A549 (cell line): ENCODE measurements at regions not wholly inside any gene's neighbourhood (a gene's known extent, or its start where the extent isn't known, plus 50 kb on each side); places are given as distances from the start of the nearest gene placed in this dataset.
A peak's percentile ranks its signal among the peaks of the same experiment; 100 is the strongest.

Experiments used
- ATAC-seq, 2 experiments: fragments of 200-7000 bp in 1 of 2; fragments of >200 bp in 1 of 2; cut with Nextera tagmentation in 1 of 2; cut with Tn5 transposase in 1 of 2; 3 replicates each; pipeline versions ENCODE4 v1.8.0 to v1.9.1; 2018 to 2020; ENCODE audit warnings: mild to moderate bottlenecking in 1 of 2, moderate library complexity in 1 of 2
- CTCF ChIA-PET: fragments of 300-600 bp; sonication (Branson Sonifier 250); formaldehyde crosslinking; extraction: SDS; loops from one replicate; lab custom pipeline; 2021; ENCODE audit warnings: antibody characterized with exemption, inconsistent platforms; lab: Yijun Ruan, JAX
- POLR2A ChIA-PET: fragments of 350-600 bp; formaldehyde crosslinking; extraction: SDS; loops from one replicate; lab custom pipeline; 2021; ENCODE audit warnings: antibody characterized with exemption, inconsistent platforms; lab: Yijun Ruan, JAX
- DNase-seq, 2 experiments: peaks; one replicate each; pipeline versions ENCODE4 v3.0.0 to v3.0.0-alpha.2; 2011 to 2016; ENCODE audit warnings: low read depth in 1 of 2, low spot score in 1 of 2
- FAIRE-seq: peaks from 2 replicates; lab custom pipeline; 2011; peaks lifted over from hg19 to GRCh38; lab: Jason Lieb, UNC
- H3K27ac ChIP-seq, 2 experiments: fragments of >200 bp; sonication (Bioruptor Twin); formaldehyde crosslinking; 3 replicates each; pipeline ENCODE4 v1.5.1; 2016 to 2017
- H3K4me1 ChIP-seq: fragments of >200 bp; sonication (Bioruptor Twin); formaldehyde crosslinking; 3 replicates; pipeline ENCODE4 v1.6.1; 2016
- H3K4me2 ChIP-seq: fragments of >200 bp; sonication (Bioruptor Twin); formaldehyde crosslinking; 3 replicates; pipeline ENCODE4 v1.6.1; 2016
- H3K4me3 ChIP-seq: fragments of >200 bp; sonication (Bioruptor Twin); formaldehyde crosslinking; 3 replicates; pipeline ENCODE4 v1.5.1; 2016
- H3K9me3 ChIP-seq: fragments of >200 bp; sonication (Bioruptor Twin); formaldehyde crosslinking; 3 replicates; pipeline ENCODE4 v1.6.1; 2016
- BHLHE40 ChIP-seq: IDR thresholded peaks from 2 replicates; pipeline ENCODE4 v1.6.1; 2012; ENCODE audit warnings: low read depth, low read length, inconsistent platforms
- CBX8 ChIP-seq: fragments of 200-600 bp; sonication (generic); IDR thresholded peaks from 2 replicates; pipeline ENCODE4 v1.6.1; 2016
- CHD4 ChIP-seq: fragments of 200-600 bp; sonication (generic); IDR thresholded peaks from 2 replicates; pipeline ENCODE4 v1.6.1; 2016; ENCODE audit warnings: antibody characterized with exemption, mild to moderate bottlenecking, borderline replicate concordance
- EHMT2 ChIP-seq: fragments of 200-600 bp; sonication (generic); IDR thresholded peaks from 2 replicates; pipeline ENCODE4 v1.6.1; 2016; ENCODE audit warnings: antibody characterized with exemption, low read depth, mild to moderate bottlenecking, moderate library complexity
- FOSB ChIP-seq: fragments of 250-450 bp; sonication (Bioruptor Pico); IDR thresholded peaks from 2 replicates; pipeline ENCODE4 v1.5.0; 2020; ENCODE audit warnings: mild to moderate bottlenecking, moderate library complexity
- HOXB13 ChIP-seq: fragments of 250-450 bp; sonication (Bioruptor Pico); IDR thresholded peaks from 2 replicates; pipeline ENCODE4 v1.5.0; 2020; ENCODE audit warnings: low read depth, mild to moderate bottlenecking, moderate library complexity
- HOXB5 ChIP-seq: fragments of 250-450 bp; sonication (Bioruptor Pico); IDR thresholded peaks from 2 replicates; pipeline ENCODE4 v1.5.0; 2020; ENCODE audit warnings: mild to moderate bottlenecking, moderate library complexity
- MAFK ChIP-seq: fragments of 450-650 bp; IDR thresholded peaks from 2 replicates; pipeline ENCODE4 v1.6.1; 2014; ENCODE audit not compliant: partially characterized antibody
- NR3C1 ChIP-seq: fragments of >200 bp; sonication (Bioruptor Twin); formaldehyde crosslinking; IDR thresholded peaks from 3 replicates; pipeline ENCODE4 v1.6.1; 2017
- PHF8 ChIP-seq: fragments of 200-600 bp; sonication (generic); IDR thresholded peaks from 2 replicates; pipeline ENCODE4 v1.6.1; 2016; ENCODE audit warnings: low read depth, mild to moderate bottlenecking, antibody characterized with exemption, moderate library complexity, borderline replicate concordance
- POLR2A ChIP-seq: IDR thresholded peaks from 2 replicates; pipeline ENCODE4 v1.6.1; 2012; ENCODE audit warnings: mild to moderate bottlenecking, low read length
- RAD21 ChIP-seq, 2 experiments: fragments of >200 bp in 1 of 2; sonication (Bioruptor Twin) in 1 of 2; formaldehyde crosslinking in 1 of 2; IDR thresholded peaks in 1 of 2; conservative IDR thresholded peaks in 1 of 2; 2 replicates in 1 of 2; 3 replicates in 1 of 2; pipeline ENCODE4 v1.6.1; 2012 to 2018; ENCODE audit warnings: inconsistent platforms in 1 of 2
- SREBF2 ChIP-seq: fragments of 450-650 bp; IDR thresholded peaks from 2 replicates; pipeline ENCODE4 v1.6.1; 2014; ENCODE audit warnings: mild to moderate bottlenecking, moderate library complexity
- WGBS: methylation state at CpG from one replicate; pipeline ENCODE4 v1.1.6; 2017; ENCODE audit errors: missing lambda C conversion rate; 5-methylcytosine and 5-hydroxymethylcytosine counted together
- TF ChIP-seq, protein P1 (sequence below): IDR thresholded peaks from 2 replicates; pipeline ENCODE4 v1.6.1; 2012; ENCODE audit warnings: low read depth, borderline replicate concordance
- TF ChIP-seq, protein P2 (sequence below): fragments of 250-450 bp; sonication (Bioruptor Pico); IDR thresholded peaks from 2 replicates; pipeline ENCODE4 v1.5.0; 2020; ENCODE audit warnings: low read depth, mild to moderate bottlenecking, moderate library complexity
- TF ChIP-seq, protein P3 (sequence below): fragments of >200 bp; sonication (Bioruptor Twin); formaldehyde crosslinking; IDR thresholded peaks from 3 replicates; pipeline ENCODE4 v1.5.1; 2016
- TF ChIP-seq, protein P4 (sequence below): IDR thresholded peaks from 2 replicates; pipeline ENCODE4 v1.6.1; 2012
- TF ChIP-seq, protein P5 (sequence below): fragments of 250-450 bp; sonication (Bioruptor Pico); IDR thresholded peaks from 2 replicates; pipeline ENCODE4 v1.5.0; 2021; ENCODE audit warnings: mild to moderate bottlenecking, moderate library complexity, borderline replicate concordance
- TF ChIP-seq, protein P6 (sequence below): fragments of 450-650 bp; IDR thresholded peaks from 2 replicates; pipeline ENCODE4 v1.6.1; 2014; ENCODE audit warnings: antibody characterized with exemption

DNA sequence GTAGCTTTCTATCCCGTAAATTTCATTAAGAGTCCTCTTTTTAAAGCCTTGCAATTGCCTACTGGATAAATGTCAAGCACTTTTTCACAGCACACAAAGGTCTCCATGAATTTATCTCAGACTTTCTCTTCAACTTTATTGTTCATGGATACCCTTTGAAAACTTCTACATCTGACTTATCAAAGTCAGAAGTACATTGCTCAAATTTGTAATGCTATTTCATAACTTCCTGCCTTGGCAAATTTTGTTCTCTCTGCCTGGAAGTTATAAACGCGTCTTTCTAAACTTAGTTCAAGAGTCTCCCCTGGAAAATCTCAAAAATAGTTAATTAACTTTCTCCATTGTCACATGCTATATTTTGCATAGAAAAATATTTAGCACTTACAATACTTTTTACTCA is 55.9 kb upstream of the RERGL start:
- no peaks in the 10 kb centered on the region for H3K9me3 ChIP-seq
- no peak overlapping the region for H3K4me3 ChIP-seq
- CTCF ChIA-PET, result no interaction called here
- WGBS, result 72% methylated on average over 3 of the region's 3 CpGs
- TF ChIP-seq CHD4 (no peak), CBX8 (no peak), HOXB13 (CRISPR knock-in tag) (no peak)
- TF ChIP-seq, protein P1, sequence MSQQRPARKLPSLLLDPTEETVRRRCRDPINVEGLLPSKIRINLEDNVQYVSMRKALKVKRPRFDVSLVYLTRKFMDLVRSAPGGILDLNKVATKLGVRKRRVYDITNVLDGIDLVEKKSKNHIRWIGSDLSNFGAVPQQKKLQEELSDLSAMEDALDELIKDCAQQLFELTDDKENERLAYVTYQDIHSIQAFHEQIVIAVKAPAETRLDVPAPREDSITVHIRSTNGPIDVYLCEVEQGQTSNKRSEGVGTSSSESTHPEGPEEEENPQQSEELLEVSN, result no peak
- H3K4me1 ChIP-seq, result 0 out of 3 replicates have a peak, but pooled peaks cover 4% of the 10 kb centered on the region
- POLR2A ChIA-PET, result no interaction called here
- no peak overlapping the region for H3K27ac ChIP-seq
- FAIRE-seq (peak; percentile 87), ATAC-seq (no peak), DNase-seq (no peak)
- H3K4me2 ChIP-seq, result no peak overlapping the region

DNA sequence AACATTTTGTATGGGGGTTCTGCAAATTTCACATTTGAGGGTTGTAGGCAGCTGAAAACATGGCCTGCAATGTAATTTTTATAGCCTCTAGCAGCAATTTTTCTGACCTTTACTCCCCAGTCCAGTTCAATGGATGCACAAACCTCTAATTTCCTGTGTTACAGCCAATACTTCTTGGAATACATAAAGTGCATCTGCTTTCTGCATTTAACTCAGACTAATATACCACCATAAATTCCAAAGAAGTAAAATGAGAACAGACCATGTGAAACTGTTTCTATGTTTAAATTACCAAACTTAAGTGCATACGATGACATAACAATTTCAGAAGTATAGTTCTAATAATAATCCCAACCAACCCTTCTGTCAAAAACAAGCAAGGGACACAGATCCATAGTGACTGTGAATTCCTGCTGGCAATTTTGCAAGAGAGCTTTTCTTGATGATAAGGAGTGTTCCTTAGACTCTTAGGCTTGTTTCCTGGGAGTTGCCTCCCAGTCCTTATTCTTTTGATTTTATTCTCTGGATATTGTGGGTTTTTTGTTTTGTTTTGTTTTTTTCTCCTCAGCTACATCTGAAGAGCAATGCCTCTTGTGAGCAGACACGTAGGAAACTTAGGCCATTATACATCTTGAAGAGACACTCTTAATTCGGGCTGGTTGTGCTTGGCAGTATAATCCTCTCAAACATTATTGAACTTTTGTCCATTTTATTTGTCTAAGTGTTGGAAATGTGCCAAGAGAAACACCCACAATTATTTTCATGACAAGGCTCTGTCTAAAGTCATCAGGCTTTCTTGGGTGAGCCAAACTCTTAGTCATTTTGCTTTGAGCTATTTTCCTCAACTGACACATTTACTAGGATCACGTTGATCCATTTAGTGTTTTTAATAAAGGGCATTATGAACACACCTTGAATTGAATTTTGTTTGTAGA is 51.3 kb upstream of the RERGL start:
- H3K27ac ChIP-seq, result no peak overlapping the region
- 28% methylated on average over 4 of the region's 4 CpGs for WGBS
- ChIA-PET CTCF (interaction anchor here (1.0 to 1.5 kb wide), 2 partner anchors 7 to 23 kb away, joined by 3 to 4 read pairs; no protein-coding TSS in a partner anchor), POLR2A (no interaction called here)
- H3K4me2 ChIP-seq, result peak overlapping the region; percentile 21; the same call in 1 of the 3 replicates
- H3K4me1 ChIP-seq, result 0 out of 3 replicates have a peak, but pooled peaks cover 4% of the 10 kb centered on the region
- no peaks in the 10 kb centered on the region for H3K9me3 ChIP-seq
- TF ChIP-seq, protein P2, sequence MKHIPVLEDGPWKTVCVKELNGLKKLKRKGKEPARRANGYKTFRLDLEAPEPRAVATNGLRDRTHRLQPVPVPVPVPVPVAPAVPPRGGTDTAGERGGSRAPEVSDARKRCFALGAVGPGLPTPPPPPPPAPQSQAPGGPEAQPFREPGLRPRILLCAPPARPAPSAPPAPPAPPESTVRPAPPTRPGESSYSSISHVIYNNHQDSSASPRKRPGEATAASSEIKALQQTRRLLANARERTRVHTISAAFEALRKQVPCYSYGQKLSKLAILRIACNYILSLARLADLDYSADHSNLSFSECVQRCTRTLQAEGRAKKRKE (CRISPR knock-in tag), result no peak
- TF ChIP-seq BHLHE40, result no peak
- TF ChIP-seq PHF8, result no peak
- TF ChIP-seq, protein P3, sequence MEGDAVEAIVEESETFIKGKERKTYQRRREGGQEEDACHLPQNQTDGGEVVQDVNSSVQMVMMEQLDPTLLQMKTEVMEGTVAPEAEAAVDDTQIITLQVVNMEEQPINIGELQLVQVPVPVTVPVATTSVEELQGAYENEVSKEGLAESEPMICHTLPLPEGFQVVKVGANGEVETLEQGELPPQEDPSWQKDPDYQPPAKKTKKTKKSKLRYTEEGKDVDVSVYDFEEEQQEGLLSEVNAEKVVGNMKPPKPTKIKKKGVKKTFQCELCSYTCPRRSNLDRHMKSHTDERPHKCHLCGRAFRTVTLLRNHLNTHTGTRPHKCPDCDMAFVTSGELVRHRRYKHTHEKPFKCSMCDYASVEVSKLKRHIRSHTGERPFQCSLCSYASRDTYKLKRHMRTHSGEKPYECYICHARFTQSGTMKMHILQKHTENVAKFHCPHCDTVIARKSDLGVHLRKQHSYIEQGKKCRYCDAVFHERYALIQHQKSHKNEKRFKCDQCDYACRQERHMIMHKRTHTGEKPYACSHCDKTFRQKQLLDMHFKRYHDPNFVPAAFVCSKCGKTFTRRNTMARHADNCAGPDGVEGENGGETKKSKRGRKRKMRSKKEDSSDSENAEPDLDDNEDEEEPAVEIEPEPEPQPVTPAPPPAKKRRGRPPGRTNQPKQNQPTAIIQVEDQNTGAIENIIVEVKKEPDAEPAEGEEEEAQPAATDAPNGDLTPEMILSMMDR, result no peak
- TF ChIP-seq, protein P4, sequence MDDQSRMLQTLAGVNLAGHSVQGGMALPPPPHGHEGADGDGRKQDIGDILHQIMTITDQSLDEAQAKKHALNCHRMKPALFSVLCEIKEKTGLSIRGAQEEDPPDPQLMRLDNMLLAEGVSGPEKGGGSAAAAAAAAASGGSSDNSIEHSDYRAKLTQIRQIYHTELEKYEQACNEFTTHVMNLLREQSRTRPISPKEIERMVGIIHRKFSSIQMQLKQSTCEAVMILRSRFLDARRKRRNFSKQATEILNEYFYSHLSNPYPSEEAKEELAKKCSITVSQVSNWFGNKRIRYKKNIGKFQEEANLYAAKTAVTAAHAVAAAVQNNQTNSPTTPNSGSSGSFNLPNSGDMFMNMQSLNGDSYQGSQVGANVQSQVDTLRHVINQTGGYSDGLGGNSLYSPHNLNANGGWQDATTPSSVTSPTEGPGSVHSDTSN, result no peak
- TF ChIP-seq EHMT2, result no peak
- TF ChIP-seq FOSB (CRISPR knock-in tag), result no peak
- TF ChIP-seq POLR2A, result no peak
- no peak for TF ChIP-seq SREBF2
- ATAC-seq (no peak), DNase-seq (no peak), FAIRE-seq (no peak)
- no peak overlapping the region for H3K4me3 ChIP-seq

DNA sequence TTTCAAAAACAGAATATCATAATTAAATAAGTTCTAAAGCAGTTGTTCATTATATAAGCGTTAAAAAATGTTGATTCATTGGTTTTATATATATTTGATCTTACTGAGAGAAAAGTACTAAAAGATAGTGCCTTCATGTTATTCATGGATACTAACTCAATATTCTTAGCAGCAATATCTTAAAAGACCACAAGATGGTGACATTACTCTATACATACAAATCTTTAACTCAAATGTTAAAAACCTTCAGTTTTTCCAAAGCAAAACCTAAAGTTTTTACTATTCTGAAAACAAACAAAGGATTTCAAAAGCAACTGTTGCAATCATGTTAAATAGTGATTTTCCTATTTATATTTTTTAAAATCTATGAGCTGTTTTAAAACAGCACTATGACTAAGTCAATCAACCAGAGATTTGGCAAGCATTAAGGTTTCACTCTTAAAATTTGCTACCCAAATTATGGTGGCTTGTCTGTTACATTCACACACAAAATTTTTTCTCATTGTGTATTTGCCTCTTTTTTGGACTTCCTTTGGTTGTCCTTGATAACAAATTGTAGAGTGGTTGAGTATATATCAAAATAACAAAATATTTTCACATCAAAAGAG is 50.1 kb upstream of the RERGL start:
- ATAC-seq (no peak), FAIRE-seq (no peak), DNase-seq (peak in 1 of 2 experiments; percentile 23)
- Histone ChIP-seq H3K4me2 (no peak overlapping the region), H3K9me3 (no peaks in the 10 kb centered on the region), H3K27ac (no peak overlapping the region), H3K4me3 (no peak overlapping the region), H3K4me1 (0 out of 3 replicates have a peak, but pooled peaks cover 4% of the 10 kb centered on the region)
- ChIA-PET POLR2A (no interaction called here), CTCF (interaction anchor here (0.7 to 1.5 kb wide), 5 partner anchors 9 to 39 kb away, joined by 3 to 4 read pairs (median 3); no protein-coding TSS in a partner anchor)
- WGBS, result 0% methylated on average over 1 of the region's 1 CpG
- TF ChIP-seq, protein P5, sequence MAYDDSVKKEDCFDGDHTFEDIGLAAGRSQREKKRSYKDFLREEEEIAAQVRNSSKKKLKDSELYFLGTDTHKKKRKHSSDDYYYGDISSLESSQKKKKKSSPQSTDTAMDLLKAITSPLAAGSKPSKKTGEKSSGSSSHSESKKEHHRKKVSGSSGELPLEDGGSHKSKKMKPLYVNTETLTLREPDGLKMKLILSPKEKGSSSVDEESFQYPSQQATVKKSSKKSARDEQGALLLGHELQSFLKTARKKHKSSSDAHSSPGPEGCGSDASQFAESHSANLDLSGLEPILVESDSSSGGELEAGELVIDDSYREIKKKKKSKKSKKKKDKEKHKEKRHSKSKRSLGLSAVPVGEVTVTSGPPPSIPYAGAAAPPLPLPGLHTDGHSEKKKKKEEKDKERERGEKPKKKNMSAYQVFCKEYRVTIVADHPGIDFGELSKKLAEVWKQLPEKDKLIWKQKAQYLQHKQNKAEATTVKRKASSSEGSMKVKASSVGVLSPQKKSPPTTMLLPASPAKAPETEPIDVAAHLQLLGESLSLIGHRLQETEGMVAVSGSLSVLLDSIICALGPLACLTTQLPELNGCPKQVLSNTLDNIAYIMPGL (CRISPR knock-in tag), result peak; percentile 23; the same call in 1 of the 2 replicates
- peak; percentile 67 to 77 for TF ChIP-seq RAD21 (conservative IDR thresholded peaks at IDR 0.05 in 1 of 2, IDR thresholded peaks at IDR 0.05 in 1 of 2)
- no peak for TF ChIP-seq NR3C1
- no peak for TF ChIP-seq SREBF2
- no peak for TF ChIP-seq HOXB5 (CRISPR knock-in tag)
- TF ChIP-seq, protein P6, sequence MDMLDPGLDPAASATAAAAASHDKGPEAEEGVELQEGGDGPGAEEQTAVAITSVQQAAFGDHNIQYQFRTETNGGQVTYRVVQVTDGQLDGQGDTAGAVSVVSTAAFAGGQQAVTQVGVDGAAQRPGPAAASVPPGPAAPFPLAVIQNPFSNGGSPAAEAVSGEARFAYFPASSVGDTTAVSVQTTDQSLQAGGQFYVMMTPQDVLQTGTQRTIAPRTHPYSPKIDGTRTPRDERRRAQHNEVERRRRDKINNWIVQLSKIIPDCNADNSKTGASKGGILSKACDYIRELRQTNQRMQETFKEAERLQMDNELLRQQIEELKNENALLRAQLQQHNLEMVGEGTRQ, result no peak
- no peak for TF ChIP-seq MAFK
- TF ChIP-seq, protein P3, result peak; percentile 62
- TF ChIP-seq, protein P1, result no peak
